Activated CD8-positive, alpha-beta T cell treated with anti-CD3 and anti-CD28 coated beads for 36 hours (primary cell): ENCODE measurements at regions not wholly inside any gene's neighbourhood (a gene's known extent, or its start where the extent isn't known, plus 50 kb on each side); places are given as distances from the start of the nearest gene placed in this dataset.

ENCODE experiments used
- ATAC-seq: fragments of 200-7000 bp; cut with Tn5 transposase; one replicate; pipeline ENCODE4 v1.10.0; 2021; ENCODE audit warnings: mild to moderate bottlenecking, moderate library complexity
- CTCF ChIA-PET: fragments of 350-600 bp; sonication (Branson Sonifier 250); formaldehyde crosslinking; loops from one replicate; lab custom pipeline; 2021; ENCODE audit warnings: antibody characterized with exemption; lab: Charles Lee
- POLR2A ChIA-PET: fragments of 350-600 bp; sonication (Branson Sonifier 250); formaldehyde crosslinking; loops from one replicate; lab custom pipeline; 2021; ENCODE audit warnings: antibody characterized with exemption; lab: Charles Lee
- DNase-seq: peaks from one replicate; pipeline ENCODE4 v3.0.0-alpha.2; 2020
- H3K27ac Mint-ChIP-seq: one replicate; pipeline ENCODE4 v1.8.0; 2021; ENCODE audit warnings: mild to moderate bottlenecking, mixed read lengths
- H3K27me3 Mint-ChIP-seq: one replicate; pipeline ENCODE4 v1.8.0; 2021; ENCODE audit warnings: mixed read lengths
- H3K36me3 Mint-ChIP-seq: one replicate; pipeline ENCODE4 v1.8.0; 2021; ENCODE audit warnings: low read depth, mixed read lengths
- H3K4me1 Mint-ChIP-seq: one replicate; pipeline ENCODE4 v1.8.0; 2021; ENCODE audit warnings: low read depth, mixed read lengths
- H3K4me3 Mint-ChIP-seq: one replicate; pipeline ENCODE4 v1.8.0; 2021; ENCODE audit warnings: mild to moderate bottlenecking, moderate library complexity, mixed read lengths
- H3K9me3 Mint-ChIP-seq: one replicate; pipeline ENCODE4 v1.8.0; 2021; ENCODE audit warnings: mixed read lengths
- intact Hi-C: fragments of 100-400 bp; cut with micrococcal nuclease; formaldehyde crosslinking; loops from one replicate; pipeline ENCODE4 v1.10.0; 2022
- TF ChIP-seq, protein P1 (sequence below): fragments of 200-600 bp; IDR thresholded peaks from one replicate; pipeline ENCODE4 v1.8.0; 2022; ENCODE audit warnings: antibody characterized with exemption, mild to moderate bottlenecking

DNA sequence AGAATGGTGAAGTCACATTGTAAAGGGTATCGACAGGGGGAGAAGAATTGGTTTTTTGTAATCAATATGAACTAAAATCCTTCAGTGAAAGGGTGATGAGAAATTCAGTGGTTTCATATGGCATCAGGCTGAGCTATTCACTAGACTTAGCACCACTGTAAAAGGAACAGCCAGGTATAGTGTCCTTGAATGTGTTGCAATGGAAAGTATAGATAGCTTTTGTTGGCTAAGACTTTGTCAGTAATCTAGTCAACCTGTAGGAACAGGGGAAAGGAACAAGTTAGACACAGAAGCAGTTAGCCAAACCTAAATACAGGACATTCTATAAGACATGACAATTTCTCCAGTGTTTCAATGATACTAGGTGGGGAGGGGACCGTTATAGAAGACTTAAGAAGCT is 172.6 kb upstream of the MOCS1 start:
- DNase-seq (no peak), ATAC-seq (no peak)
- CTCF ChIA-PET = no interaction called here
- peaks cover 5% of the 10 kb centered on the region for H3K27me3 Mint-ChIP-seq
- H3K9me3 Mint-ChIP-seq = peaks cover 1% of the 10 kb centered on the region
- H3K36me3 Mint-ChIP-seq = no peaks in the 10 kb centered on the region
- no peaks in the 10 kb centered on the region for H3K4me1 Mint-ChIP-seq
- TF ChIP-seq, protein P1, sequence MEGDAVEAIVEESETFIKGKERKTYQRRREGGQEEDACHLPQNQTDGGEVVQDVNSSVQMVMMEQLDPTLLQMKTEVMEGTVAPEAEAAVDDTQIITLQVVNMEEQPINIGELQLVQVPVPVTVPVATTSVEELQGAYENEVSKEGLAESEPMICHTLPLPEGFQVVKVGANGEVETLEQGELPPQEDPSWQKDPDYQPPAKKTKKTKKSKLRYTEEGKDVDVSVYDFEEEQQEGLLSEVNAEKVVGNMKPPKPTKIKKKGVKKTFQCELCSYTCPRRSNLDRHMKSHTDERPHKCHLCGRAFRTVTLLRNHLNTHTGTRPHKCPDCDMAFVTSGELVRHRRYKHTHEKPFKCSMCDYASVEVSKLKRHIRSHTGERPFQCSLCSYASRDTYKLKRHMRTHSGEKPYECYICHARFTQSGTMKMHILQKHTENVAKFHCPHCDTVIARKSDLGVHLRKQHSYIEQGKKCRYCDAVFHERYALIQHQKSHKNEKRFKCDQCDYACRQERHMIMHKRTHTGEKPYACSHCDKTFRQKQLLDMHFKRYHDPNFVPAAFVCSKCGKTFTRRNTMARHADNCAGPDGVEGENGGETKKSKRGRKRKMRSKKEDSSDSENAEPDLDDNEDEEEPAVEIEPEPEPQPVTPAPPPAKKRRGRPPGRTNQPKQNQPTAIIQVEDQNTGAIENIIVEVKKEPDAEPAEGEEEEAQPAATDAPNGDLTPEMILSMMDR = no peak
- H3K27ac Mint-ChIP-seq = no peak overlapping the region
- no peak overlapping the region for H3K4me3 Mint-ChIP-seq
- POLR2A ChIA-PET = no interaction called here
- intact Hi-C loops = no loop called here

DNA sequence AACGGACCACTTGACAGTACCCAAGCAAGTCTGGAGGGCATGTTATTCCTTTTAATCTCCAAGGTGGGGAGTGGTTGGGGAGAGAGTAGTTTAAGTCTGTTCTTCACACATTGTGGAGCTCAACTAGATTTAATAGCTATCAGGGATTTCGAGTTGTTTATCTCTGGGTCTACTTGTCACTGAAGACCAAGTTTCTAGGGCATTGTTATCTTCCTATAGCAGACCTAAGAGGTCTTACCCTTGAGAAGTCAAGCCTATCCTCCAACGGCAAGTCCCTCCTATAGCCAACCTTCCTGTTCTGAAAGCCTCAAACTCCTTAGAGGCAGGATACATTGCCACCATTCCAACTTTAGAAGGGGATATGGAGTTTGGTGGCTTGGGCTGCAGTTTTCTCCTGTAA is 164.5 kb upstream of the MOCS1 start:
- no peak overlapping the region for H3K27ac Mint-ChIP-seq
- no peaks in the 10 kb centered on the region for H3K9me3 Mint-ChIP-seq
- ChIA-PET POLR2A (no interaction called here), CTCF (no interaction called here)
- DNase-seq = no peak
- no peak for ATAC-seq
- H3K27me3 Mint-ChIP-seq = no peaks in the 10 kb centered on the region
- TF ChIP-seq, protein P1 = no peak
- intact Hi-C loops = no loop called here
- H3K4me3 Mint-ChIP-seq = no peak overlapping the region
- H3K4me1 Mint-ChIP-seq = no peaks in the 10 kb centered on the region
- no peaks in the 10 kb centered on the region for H3K36me3 Mint-ChIP-seq

DNA sequence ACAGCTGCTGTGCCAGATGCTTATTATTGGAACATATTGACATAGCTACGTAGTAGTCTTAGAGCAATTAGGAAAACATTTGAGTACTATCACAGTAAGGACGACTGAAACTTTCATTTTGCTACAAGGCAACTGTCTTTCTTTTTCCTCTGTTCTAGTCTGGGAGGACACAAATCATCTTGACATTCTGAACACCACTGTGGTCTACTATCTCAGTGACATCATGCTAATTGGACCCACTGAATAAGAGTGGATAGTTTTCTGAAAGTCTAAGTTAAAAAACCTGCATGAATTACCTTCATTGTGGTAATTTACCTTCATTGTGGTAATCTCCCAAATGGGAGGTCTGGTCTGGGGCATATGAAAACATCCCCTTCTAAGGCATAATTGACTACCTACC is 163.3 kb upstream of the MOCS1 start:
- H3K27ac Mint-ChIP-seq = no peak overlapping the region
- H3K4me1 Mint-ChIP-seq = no peaks in the 10 kb centered on the region
- H3K9me3 Mint-ChIP-seq = no peaks in the 10 kb centered on the region
- intact Hi-C loops = no loop called here
- no peaks in the 10 kb centered on the region for H3K27me3 Mint-ChIP-seq
- TF ChIP-seq, protein P1 = no peak
- no peak for DNase-seq
- H3K4me3 Mint-ChIP-seq = no peak overlapping the region
- ATAC-seq = no peak
- CTCF ChIA-PET = no interaction called here
- H3K36me3 Mint-ChIP-seq = no peaks in the 10 kb centered on the region
- POLR2A ChIA-PET = no interaction called here

DNA sequence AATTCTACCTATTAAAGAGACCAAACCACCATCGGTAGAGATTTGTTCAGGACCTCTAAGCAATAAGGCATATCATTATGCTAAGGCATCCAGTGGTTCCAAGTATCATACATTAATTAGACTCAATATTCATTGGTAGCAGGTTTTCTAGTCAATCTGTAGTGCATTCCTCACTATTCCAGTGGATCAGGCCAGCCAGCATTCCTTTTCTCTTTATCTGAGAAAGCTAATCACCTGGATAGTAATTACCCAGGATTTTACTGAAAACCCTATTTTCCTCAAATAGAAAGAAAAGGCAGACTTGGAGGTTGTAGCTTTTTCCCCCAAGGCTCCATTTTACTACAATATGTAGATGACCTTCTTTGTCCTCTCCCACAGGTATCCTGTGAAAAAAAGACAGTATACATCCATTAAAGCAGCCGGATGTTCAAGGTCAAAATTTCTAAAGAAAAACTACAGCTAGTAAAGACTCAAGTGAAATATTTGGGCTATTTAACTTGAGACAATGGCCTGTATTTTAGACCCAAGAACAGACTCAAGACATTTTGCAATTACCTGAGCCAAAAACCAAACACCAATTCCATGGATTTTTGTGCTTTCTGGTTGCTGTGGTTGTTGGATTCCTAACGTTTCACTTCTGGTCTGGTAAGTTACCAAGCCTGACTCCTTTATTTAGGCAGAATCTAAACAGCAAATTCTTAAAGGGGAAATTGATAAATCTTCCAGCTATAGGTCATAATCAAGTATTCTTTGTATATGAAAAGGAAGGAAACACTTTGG is 149.1 kb upstream of the MOCS1 start:
- Mint-ChIP-seq H3K4me1 (no peaks in the 10 kb centered on the region), H3K27me3 (peaks cover 4% of the 10 kb centered on the region), H3K4me3 (no peak overlapping the region), H3K36me3 (no peaks in the 10 kb centered on the region), H3K9me3 (no peaks in the 10 kb centered on the region), H3K27ac (no peak overlapping the region)
- ATAC-seq (no peak), DNase-seq (no peak)
- intact Hi-C loops = no loop called here
- TF ChIP-seq, protein P1 = no peak
- POLR2A ChIA-PET = no interaction called here
- CTCF ChIA-PET = no interaction called here

DNA sequence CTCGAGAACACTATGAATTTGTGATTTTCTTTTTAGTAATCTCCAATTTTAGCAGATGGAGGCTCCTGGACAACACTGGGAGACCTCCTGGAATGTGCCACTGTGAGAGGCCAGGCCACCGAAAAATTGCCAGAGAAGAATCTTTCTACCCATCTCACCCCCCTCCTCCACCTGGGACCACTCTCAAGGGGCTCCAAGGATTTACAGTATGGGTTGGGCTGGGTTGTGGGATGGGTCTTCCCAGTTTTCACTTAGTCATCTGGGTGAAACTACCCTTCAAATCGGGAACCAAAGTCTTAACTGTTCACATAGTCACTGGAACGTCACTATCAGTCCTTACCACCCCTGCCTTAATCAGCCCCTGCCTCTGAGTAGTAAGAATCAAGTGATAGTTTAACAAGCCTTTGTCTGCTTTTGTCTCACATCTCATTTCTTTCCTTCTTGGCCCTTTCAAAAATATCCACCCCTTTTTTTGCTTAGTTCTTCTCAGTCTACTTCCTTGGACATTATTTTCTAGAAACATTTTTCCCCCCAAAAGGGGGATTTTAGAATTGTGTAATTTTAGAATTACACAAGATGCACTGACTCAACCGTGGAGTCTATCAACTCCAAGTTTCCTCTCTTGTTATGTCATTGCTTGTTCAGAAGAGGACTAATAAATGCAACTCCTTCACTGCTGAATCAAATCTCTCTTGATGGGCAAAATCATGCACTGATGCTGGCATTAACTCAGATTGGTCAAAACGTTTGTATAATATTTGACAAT is 148.2 kb upstream of the MOCS1 start:
- ATAC-seq (no peak), DNase-seq (no peak)
- no peaks in the 10 kb centered on the region for H3K36me3 Mint-ChIP-seq
- TF ChIP-seq, protein P1 = no peak
- POLR2A ChIA-PET = no interaction called here
- H3K27me3 Mint-ChIP-seq = peaks cover 2% of the 10 kb centered on the region
- CTCF ChIA-PET = no interaction called here
- no peaks in the 10 kb centered on the region for H3K4me1 Mint-ChIP-seq
- H3K9me3 Mint-ChIP-seq = no peaks in the 10 kb centered on the region
- no peak overlapping the region for H3K4me3 Mint-ChIP-seq
- H3K27ac Mint-ChIP-seq = no peak overlapping the region
- intact Hi-C loops = no loop called here
